NCI-H1092 (cell line): ENCODE measurements at regions not wholly inside any gene's neighbourhood (a gene's known extent, or its start where the extent isn't known, plus 50 kb on each side); places are given as distances from the start of the nearest gene placed in this dataset.

Experiments used
- DNase-seq: peaks from one replicate; lab custom pipeline; 2025; lab: John Stamatoyannopoulos, UW

DNA sequence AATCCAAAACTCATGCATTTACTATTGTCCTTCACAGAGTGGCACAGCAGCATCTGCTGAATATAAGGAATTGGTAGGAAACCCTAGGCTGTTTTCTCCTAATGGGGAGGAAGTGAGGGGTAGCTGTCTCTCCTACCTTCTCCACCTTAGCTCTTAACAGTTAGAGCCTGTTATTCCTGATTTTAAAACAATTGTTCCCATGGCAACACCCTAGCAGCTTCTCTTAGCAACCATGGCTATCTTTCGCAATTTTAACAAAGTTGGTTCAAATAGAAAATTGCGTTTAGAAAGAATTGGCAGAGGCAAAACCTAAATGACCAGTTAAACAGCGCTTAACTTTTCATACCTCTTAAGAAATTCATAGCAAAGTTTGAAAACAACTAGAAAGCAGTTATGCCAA is 603.4 kb upstream of the AUTS2 start:
- no peak for DNase-seq

GRCh38 chr7:68998136-68998535 is 600.1 kb upstream of the AUTS2 start:
- DNase-seq, result no peak

- no peak for DNase-seq
Observed at GRCh38 chr7:69002416-69002815, 595.9 kb upstream of the AUTS2 start.

- DNase-seq, result no peak
Observed at GRCh38 chr7:69012149-69012548, 586.1 kb upstream of the AUTS2 start.

GRCh38 chr7:69017208-69017607 is 581.1 kb upstream of the AUTS2 start:
- no peak for DNase-seq

- DNase-seq, result no peak
Observed at GRCh38 chr7:69018200-69018599, 580.1 kb upstream of the AUTS2 start.

DNA sequence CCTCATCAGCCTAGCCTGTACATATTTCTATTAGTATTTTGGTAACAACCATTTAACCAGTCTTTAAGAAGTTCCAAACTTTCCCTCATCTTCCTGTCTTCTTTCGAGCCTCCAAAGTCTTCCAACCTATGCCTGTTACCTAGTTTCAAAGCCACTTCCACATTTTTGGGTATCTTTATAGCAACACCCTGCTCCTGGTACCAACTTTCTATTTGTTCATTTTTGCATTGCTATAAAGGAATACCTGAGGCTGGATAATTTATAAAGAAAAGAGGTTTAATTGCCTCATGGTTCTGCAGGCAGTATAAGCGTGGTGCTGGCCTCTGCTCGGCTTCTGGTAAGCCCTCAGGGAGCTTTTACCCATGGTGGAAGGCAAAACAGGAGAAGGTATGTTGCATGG is 578.8 kb upstream of the AUTS2 start:
- no peak for DNase-seq

- DNase-seq, result no peak
Observed at GRCh38 chr7:69020536-69020935, 577.7 kb upstream of the AUTS2 start.

- no peak for DNase-seq
Observed at GRCh38 chr7:69025249-69025648, 573.0 kb upstream of the AUTS2 start.

- no peak for DNase-seq
Observed at GRCh38 chr7:69032848-69033247, 565.4 kb upstream of the AUTS2 start.

DNA sequence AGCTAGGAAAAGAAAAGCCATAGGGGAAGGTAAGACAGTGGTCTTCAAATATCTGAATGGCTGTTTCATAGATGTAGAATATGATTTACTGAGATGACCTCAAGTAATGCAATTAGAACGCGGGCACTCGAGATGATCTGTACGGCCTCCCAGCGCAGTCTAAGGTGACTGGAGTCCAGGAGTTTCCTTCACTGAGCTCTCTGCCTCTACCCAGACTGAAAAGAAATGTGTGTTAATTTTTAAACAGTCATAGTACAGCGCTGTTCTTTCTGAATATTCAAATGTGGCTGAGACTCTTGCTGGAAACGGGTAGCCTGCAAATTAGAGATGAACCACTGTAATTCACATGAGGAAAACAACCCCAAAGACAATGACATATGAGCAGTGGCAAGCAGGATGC is 562.4 kb upstream of the AUTS2 start:
- no peak for DNase-seq

- no peak for DNase-seq
Observed at GRCh38 chr7:69036301-69036700, 562.0 kb upstream of the AUTS2 start.

- DNase-seq, result no peak
Observed at GRCh38 chr7:69038915-69039314, 559.4 kb upstream of the AUTS2 start.

DNA sequence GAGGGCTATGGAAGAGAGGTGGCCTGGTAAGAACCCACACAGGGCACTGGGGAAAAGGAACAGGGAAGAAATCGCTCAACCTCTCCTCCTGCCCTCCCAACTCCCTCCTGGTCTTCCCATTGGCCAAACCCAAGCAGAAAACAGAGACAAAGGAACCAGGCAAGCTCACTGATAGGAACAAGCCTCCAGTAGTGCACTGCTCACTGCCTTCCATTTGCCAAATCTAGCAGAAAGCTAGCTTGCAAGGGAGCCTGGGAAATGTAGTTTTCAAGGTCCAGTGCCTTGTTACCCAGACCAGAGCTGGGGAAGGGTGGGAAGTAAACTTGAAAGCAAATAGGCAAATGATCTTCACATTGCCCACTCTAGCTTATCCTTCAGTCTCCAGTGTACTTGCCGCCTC is 556.1 kb upstream of the AUTS2 start:
- no peak for DNase-seq

- no peak for DNase-seq
Observed at GRCh38 chr7:69047151-69047754, 551.0 kb upstream of the AUTS2 start.

- no peak for DNase-seq
Observed at GRCh38 chr7:69049326-69049725, 548.9 kb upstream of the AUTS2 start.

DNA sequence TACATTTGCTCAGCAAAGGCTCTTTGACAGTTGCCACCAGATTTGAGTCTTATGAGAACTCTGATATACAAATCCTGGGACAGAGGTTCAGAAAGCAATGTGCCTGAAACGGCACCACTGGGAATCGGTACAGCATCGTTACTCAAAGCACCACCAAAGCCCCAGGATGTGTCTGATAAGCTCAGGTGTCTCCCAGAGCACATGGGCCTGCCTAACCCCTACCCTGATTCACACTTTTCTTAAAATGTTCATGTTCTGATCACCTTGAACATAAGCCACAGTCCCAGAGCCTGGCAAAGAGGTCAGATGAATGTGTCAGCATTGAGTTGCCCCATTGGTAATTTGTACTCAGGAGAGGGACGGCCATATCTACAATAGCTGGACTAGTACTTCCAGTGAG is 545.8 kb upstream of the AUTS2 start:
- DNase-seq, result no peak

DNA sequence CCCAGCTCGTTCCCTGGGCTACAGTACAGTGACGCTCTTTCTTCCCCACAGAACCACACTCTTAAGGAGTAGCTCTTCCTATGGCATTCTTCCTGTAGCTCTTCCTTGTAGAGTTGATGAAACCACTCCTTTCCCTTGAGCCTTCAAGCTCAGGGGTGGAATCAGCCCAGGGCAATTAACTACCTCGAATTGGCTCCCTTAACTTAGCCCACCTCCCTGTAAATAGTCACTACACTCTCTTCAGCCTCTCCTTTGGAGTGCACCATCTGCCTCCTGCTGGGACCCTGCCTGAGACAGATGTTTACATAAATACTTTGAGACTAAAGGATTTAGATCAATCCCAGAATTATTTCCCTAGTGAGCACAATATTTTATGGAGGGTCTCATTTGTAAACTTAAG is 537.8 kb upstream of the AUTS2 start:
- DNase-seq, result no peak

GRCh38 chr7:69062020-69062765 is 536.1 kb upstream of the AUTS2 start:
- no peak for DNase-seq

DNA sequence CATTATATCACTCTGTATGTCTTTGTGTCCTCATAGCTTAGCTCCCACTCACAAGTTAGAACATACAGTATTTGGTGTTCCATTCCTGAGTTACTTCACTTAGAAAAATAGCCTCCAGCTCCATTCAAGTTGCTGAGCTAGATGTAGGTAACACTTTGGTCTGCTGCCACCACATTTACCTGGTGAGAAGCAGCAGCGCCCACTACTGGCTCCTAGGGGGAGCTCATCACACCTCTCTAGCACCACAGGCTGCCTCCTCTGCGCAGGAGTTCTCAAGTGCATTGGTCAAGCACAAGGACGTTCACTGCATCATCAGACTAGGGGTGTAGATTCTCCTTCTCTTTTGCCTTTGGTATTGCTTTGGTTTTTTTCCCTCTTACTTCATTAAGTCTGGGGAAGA is 530.9 kb upstream of the AUTS2 start:
- DNase-seq, result no peak

DNA sequence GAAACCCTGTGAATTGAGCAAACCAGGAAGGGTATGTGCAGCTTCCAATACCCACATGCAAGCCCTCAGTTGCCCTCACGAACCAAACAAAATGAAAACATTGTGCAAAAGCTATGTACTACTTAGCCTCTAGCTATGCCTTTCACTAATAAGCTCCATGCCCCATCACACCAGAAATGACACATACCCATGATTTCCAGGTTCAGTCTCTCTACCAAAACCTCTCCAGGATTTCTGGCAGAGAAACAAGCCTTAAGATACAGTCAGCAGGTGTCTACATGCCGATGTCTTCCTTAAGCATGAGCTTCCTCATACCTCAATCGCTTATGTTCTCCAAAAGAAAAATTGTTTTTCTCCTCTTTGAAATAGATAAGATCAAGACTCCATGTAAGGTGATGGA is 527.8 kb upstream of the AUTS2 start:
- DNase-seq, result no peak

DNA sequence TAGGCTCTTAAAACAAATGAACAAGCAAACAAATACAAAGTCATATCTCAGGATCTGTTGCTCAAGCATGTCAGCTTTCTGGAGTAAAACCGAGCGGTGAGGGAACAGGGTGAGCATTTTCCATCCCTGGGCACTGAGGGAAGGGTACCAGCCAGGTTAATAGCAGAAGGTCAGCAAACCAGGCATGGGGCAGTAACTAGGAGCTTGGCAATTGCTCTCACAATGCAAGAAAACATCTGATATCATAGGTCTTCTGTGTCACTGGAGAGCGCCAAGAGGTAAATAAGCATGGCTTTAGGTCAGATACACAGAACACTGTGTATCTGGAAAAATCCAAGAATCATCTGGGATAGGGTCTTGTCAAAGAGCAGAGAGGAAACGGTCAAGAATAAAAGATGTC is 521.7 kb upstream of the AUTS2 start:
- no peak for DNase-seq

- no peak for DNase-seq
Observed at GRCh38 chr7:69078997-69079769, 519.1 kb upstream of the AUTS2 start.
